ENCODE measurements at regions not wholly inside any gene's neighbourhood (a gene's known extent, or its start where the extent isn't known, plus 50 kb on each side); places are given as distances from the start of the nearest gene placed in this dataset.

DNA sequence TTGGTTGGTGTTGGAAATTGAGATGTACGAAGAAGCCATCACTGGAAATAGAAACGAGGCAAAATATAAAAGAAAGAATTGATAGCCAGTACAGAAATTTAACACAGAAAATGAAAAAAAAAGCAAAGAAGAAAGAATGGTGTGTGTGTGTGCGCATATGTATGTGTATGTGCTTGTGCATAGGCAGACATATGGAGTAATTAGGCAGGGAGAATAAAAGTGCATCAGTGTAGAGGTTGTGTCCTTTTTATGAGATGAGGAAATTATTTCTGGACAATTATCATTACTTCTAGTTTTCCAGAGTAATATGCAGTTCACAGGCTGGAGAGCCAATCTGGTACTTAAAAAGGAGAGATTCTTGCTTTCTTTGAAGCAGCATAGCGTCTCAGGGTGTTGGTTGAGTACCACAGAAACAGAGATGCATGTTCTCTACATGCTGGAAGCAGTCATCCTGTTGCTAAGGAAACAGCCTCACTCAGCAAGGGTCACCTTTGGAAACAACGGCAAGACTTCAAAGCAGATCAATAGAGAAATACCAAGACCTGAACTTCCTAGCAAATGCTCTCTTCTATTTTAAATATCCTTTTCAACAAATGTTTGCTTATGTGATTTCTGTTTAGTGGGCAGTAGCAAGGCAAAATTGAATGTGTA, 172.7 kb downstream of the TAF11L14 start (continued):
- TF ChIP-seq RBBP5 (IDR thresholded peaks at IDR 0.05; ENCODE audit: borderline replicate concordance, low read depth, low read length): no peak
- no peak for TF ChIP-seq ZNF274 (IDR thresholded peaks at IDR 0.05; ENCODE audit: borderline replicate concordance, extremely low read depth, low read length)
- no peak for TF ChIP-seq SAP30 (IDR thresholded peaks at IDR 0.05; ENCODE audit: insufficient read depth, insufficient replicate concordance, low read length)
- TF ChIP-seq CBX5 (IDR thresholded peaks at IDR 0.05; ENCODE audit: low read depth, low read length): no peak
- TF ChIP-seq JUN (IDR thresholded peaks at IDR 0.05; ENCODE audit: low read depth, low read length): no peak
- TF ChIP-seq RFX5 (IDR thresholded peaks at IDR 0.05; ENCODE audit: borderline replicate concordance, low read depth, low read length): no peak
- no peak for TF ChIP-seq SIN3A (conservative IDR thresholded peaks at IDR 0.05 in 1 of 2, IDR thresholded peaks at IDR 0.05 in 1 of 2; ENCODE audit: low read depth in 1 of 2, low read length in 2 of 2)
- TF ChIP-seq YY1 (IDR thresholded peaks at IDR 0.05; ENCODE audit: low read depth, low read length): no peak
- TF ChIP-seq TAF7 (optimal IDR thresholded peaks at IDR 0.05; ENCODE audit: borderline replicate concordance, low read depth, low read length): no peak

All from H1 (cell line).